HCT116 (cell line): ENCODE measurements at regions not wholly inside any gene's neighbourhood (a gene's known extent, or its start where the extent isn't known, plus 50 kb on each side); places are given as distances from the start of the nearest gene placed in this dataset.

Experiments
- ATAC-seq: fragments of 200-7000 bp; cut with Tn5 transposase; 2 replicates; pipeline ENCODE4 v1.9.1; 2020; ENCODE audit warnings: mild to moderate bottlenecking, moderate library complexity
- BruUV-seq: library from RNA; stranded (reverse); fragments of 400-500 nt; replicated peaks from 2 replicates; lab custom pipeline; 2021; lab: Mats Ljungman, UMichigan
- CTCF ChIA-PET: fragments of 300-600 bp; sonication (Branson Sonifier 250); formaldehyde crosslinking; loops from one replicate; lab custom pipeline; 2021; ENCODE audit warnings: antibody characterized with exemption; lab: Charles Lee
- POLR2A ChIA-PET: fragments of 300-600, 350-600 bp; sonication (Branson Sonifier 250); formaldehyde crosslinking; loops from one replicate; lab custom pipeline; 2021; ENCODE audit warnings: antibody characterized with exemption; lab: Charles Lee
- RAD21 ChIA-PET, 2 experiments: fragments of 300-600 bp; sonication (Branson Sonifier 250); formaldehyde crosslinking; loops; one replicate each; lab custom pipeline; 2023; ENCODE audit warnings: low total read pairs in 2 of 2; ENCODE audit not compliant: uncharacterized antibody in 2 of 2, unreplicated experiment in 2 of 2, low non-redundant PET in 1 of 2; lab: Charles Lee
- DNase-seq: peaks from one replicate; pipeline ENCODE4 v3.0.0-alpha.2; 2010; ENCODE audit warnings: low read depth, low spot score
- H2AFZ ChIP-seq: fragments of 200-600 bp; shearing (Covaris generic), sonication (generic); 2 replicates; pipeline ENCODE4 v1.6.1; 2017; ENCODE audit warnings: low read depth, mixed run types, mixed read lengths, antibody characterized with exemption, low read length; ENCODE audit not compliant: poor library complexity, severe bottlenecking
- H3K27ac ChIP-seq: 2 replicates; pipeline ENCODE4 v1.5.1; 2012; ENCODE audit warnings: low read depth, low read length
- H3K27me3 ChIP-seq: fragments of 200-600 bp; sonication (generic); 2 replicates; pipeline ENCODE4 v1.6.1; 2016; ENCODE audit warnings: mixed run types, low read length, mixed read lengths; ENCODE audit not compliant: insufficient read depth
- H3K36me3 ChIP-seq, 2 experiments: fragments of 200-500 bp in 1 of 2; fragments of 200-600 bp in 1 of 2; sonication (Bioruptor generic) in 1 of 2; sonication (generic) in 1 of 2; 2 replicates each; pipeline versions ENCODE4 v1.5.1 to v1.6.1; 2014 to 2016; ENCODE audit warnings: low read length in 2 of 2, inconsistent platforms in 1 of 2, mixed read lengths in 1 of 2, mixed run types in 1 of 2; ENCODE audit not compliant: insufficient read depth in 2 of 2, control insufficient read depth in 1 of 2
- H3K4me1 ChIP-seq, 2 experiments: fragments of 200-600 bp in 1 of 2; sonication (generic) in 1 of 2; 2 replicates each; pipeline versions ENCODE4 v1.5.1 to v1.6.1; 2012 to 2017; ENCODE audit warnings: low read length in 2 of 2, inconsistent platforms in 1 of 2, mild to moderate bottlenecking in 1 of 2, mixed read lengths in 1 of 2, mixed run types in 1 of 2, moderate library complexity in 1 of 2; ENCODE audit not compliant: insufficient read depth in 2 of 2, control insufficient read depth in 1 of 2
- H3K4me2 ChIP-seq: fragments of 200-600 bp; sonication (generic); 2 replicates; pipeline ENCODE4 v1.6.1; 2017; ENCODE audit warnings: mixed run types, low read length, mixed read lengths
- H3K4me3 ChIP-seq, 2 experiments: fragments of 200-600 bp in 1 of 2; sonication (generic) in 1 of 2; replicated peaks in 1 of 2; 2 replicates each; pipeline ENCODE4 v1.5.1; 2011 to 2016; ENCODE audit warnings: low read length in 2 of 2, control low read depth in 1 of 2, low read depth in 1 of 2, mild to moderate bottlenecking in 1 of 2, mixed read lengths in 1 of 2, mixed run types in 1 of 2
- H3K79me2 ChIP-seq: fragments of 200-600 bp; sonication (generic); 2 replicates; pipeline ENCODE4 v1.6.1; 2017; ENCODE audit warnings: mild to moderate bottlenecking, mixed run types, low read length, moderate library complexity, mixed read lengths; ENCODE audit not compliant: insufficient read depth
- H3K9ac ChIP-seq: fragments of 200-600 bp; sonication (generic); 2 replicates; pipeline ENCODE4 v1.6.1; 2016; ENCODE audit warnings: low read length, mixed read lengths
- H3K9me2 ChIP-seq: fragments of 200-600 bp; sonication (generic), shearing (Covaris generic); 2 replicates; pipeline ENCODE4 v1.6.1; 2017; ENCODE audit warnings: mixed run types, mild to moderate bottlenecking, moderate library complexity; ENCODE audit not compliant: insufficient read depth
- H3K9me3 ChIP-seq, 2 experiments: fragments of 200-500 bp in 1 of 2; fragments of 200-600 bp in 1 of 2; sonication (Bioruptor generic) in 1 of 2; sonication (generic) in 1 of 2; 2 replicates each; pipeline ENCODE4 v1.6.1; 2014 to 2017; ENCODE audit warnings: low read length in 2 of 2, mixed read lengths in 2 of 2, inconsistent platforms in 1 of 2, low read depth in 1 of 2, mild to moderate bottlenecking in 1 of 2, mixed run types in 1 of 2, moderate library complexity in 1 of 2; ENCODE audit not compliant: control insufficient read depth in 1 of 2, insufficient read depth in 1 of 2
- H4K20me1 ChIP-seq: fragments of 200-600 bp; sonication (generic), shearing (Covaris generic); 2 replicates; pipeline ENCODE4 v1.6.1; 2017; ENCODE audit warnings: mixed run types, mild to moderate bottlenecking, moderate library complexity; ENCODE audit not compliant: insufficient read depth
- ATF3 ChIP-seq: IDR thresholded peaks from 2 replicates; pipeline ENCODE4 v1.6.1; 2012
- CBX3 ChIP-seq: IDR thresholded peaks from 2 replicates; pipeline ENCODE4 v1.6.1; 2012; ENCODE audit warnings: low read depth
- CTCF ChIP-seq, 3 experiments: fragments of 200-600 bp in 1 of 3; sonication (generic) in 1 of 3; IDR thresholded peaks in 2 of 3; conservative IDR thresholded peaks in 1 of 3; 2 replicates each; pipeline ENCODE4 v1.5.1; 2012 to 2017; ENCODE audit warnings: low read depth in 2 of 3, low read length in 2 of 3, antibody characterized with exemption in 1 of 3, borderline replicate concordance in 1 of 3, control low read depth in 1 of 3, mild to moderate bottlenecking in 1 of 3, mixed read lengths in 1 of 3, mixed run types in 1 of 3, moderate library complexity in 1 of 3; ENCODE audit not compliant: insufficient read depth in 1 of 3
- EGR1 ChIP-seq: IDR thresholded peaks from 2 replicates; pipeline ENCODE4 v1.6.1; 2012; ENCODE audit warnings: low read depth
- ELF1 ChIP-seq: IDR thresholded peaks from 2 replicates; pipeline ENCODE4 v1.6.1; 2012; ENCODE audit warnings: low read depth, borderline replicate concordance
- EZH2 ChIP-seq: fragments of 200-600 bp; sonication (generic); IDR thresholded peaks from 2 replicates; pipeline ENCODE4 v1.6.1; 2017; ENCODE audit warnings: antibody characterized with exemption, mixed run types
- JUND ChIP-seq: IDR thresholded peaks from 2 replicates; pipeline ENCODE4 v1.6.1; 2012
- MAX ChIP-seq: IDR thresholded peaks from 2 replicates; pipeline ENCODE4 v1.6.1; 2012
- POLR2AphosphoS5 ChIP-seq: IDR thresholded peaks from 2 replicates; pipeline ENCODE4 v1.6.1; 2011; ENCODE audit warnings: mild to moderate bottlenecking, low read depth, low read length, moderate library complexity
- RAD21 ChIP-seq: IDR thresholded peaks from 2 replicates; pipeline ENCODE4 v1.6.1; 2012; ENCODE audit warnings: low read depth, mild to moderate bottlenecking
- SP1 ChIP-seq: IDR thresholded peaks from 2 replicates; pipeline ENCODE4 v1.6.1; 2012; ENCODE audit warnings: low read depth
- SRF ChIP-seq: IDR thresholded peaks from 2 replicates; pipeline ENCODE4 v1.6.1; 2012; ENCODE audit warnings: low read depth
- TCF7L2 ChIP-seq: IDR thresholded peaks from 2 replicates; pipeline ENCODE4 v1.7.0; 2011; ENCODE audit warnings: borderline replicate concordance, inconsistent platforms; ENCODE audit not compliant: insufficient read depth, insufficient read length; ENCODE audit errors: extremely low read depth
- YY1 ChIP-seq: IDR thresholded peaks from 2 replicates; pipeline ENCODE4 v1.6.1; 2011; ENCODE audit warnings: low read length, low read depth, moderate library complexity, mild to moderate bottlenecking; ENCODE audit not compliant: insufficient replicate concordance; ENCODE audit errors: extremely low read depth
- ZBTB33 ChIP-seq: IDR thresholded peaks from 2 replicates; pipeline ENCODE4 v1.6.1; 2011; ENCODE audit warnings: mild to moderate bottlenecking, low read length, moderate library complexity; ENCODE audit not compliant: insufficient replicate concordance; ENCODE audit errors: extremely low read depth
- ZFX ChIP-seq: fragments of 450-650 bp; IDR thresholded peaks from 2 replicates; pipeline ENCODE4 v1.6.1; 2017
- ZNF274 ChIP-seq: fragments of 200-500 bp; sonication (Bioruptor generic); IDR thresholded peaks from 2 replicates; pipeline ENCODE4 v1.6.1; 2014; ENCODE audit warnings: mild to moderate bottlenecking, low read depth, low read length, inconsistent platforms
- intact Hi-C: fragments of 100-400 bp; cut with micrococcal nuclease; formaldehyde crosslinking; loops from 2 replicates; pipeline ENCODE4 v1.10.0; 2022

GRCh38 chr9:13750639-13751038, 471.1 kb upstream of the MPDZ start:
- ATAC-seq (no peak), DNase-seq (no peak)
- H3K79me2 ChIP-seq, result no peaks in the 10 kb centered on the region
- H3K4me3 ChIP-seq, result no peak overlapping the region
- no peaks in the 10 kb centered on the region for H3K9me2 ChIP-seq
- H3K27ac ChIP-seq, result no peak overlapping the region
- RAD21 ChIA-PET, result no interaction called here
- no peaks in the 10 kb centered on the region for H3K36me3 ChIP-seq
- no peak overlapping the region for H2AFZ ChIP-seq
- H3K4me2 ChIP-seq, result no peak overlapping the region
- intact Hi-C loops, result loop anchor here (10.0 kb wide), 1 partner anchor 64 kb away; no protein-coding TSS in a partner anchor
- H3K9me3 ChIP-seq, result no peaks in the 10 kb centered on the region; a peak in 1 of 4 replicates
- TF ChIP-seq ELF1 (no peak), CTCF (IDR thresholded peaks at IDR 0.05 in 2 of 3, conservative IDR thresholded peaks at IDR 0.05 in 1 of 3; ENCODE audit: borderline replicate concordance in 1 of 3, insufficient read depth in 1 of 3, low read depth in 2 of 3, low read length in 2 of 3) (no peak), SRF (no peak), RAD21 (no peak), EGR1 (no peak), JUND (no peak), CBX3 (no peak), MAX (no peak), TCF7L2 (no peak), EZH2 (no peak), ZNF274 (no peak), SP1 (no peak), POLR2AphosphoS5 (no peak), ATF3 (no peak), ZBTB33 (no peak), YY1 (no peak), ZFX (no peak)
- H3K9ac ChIP-seq, result no peak overlapping the region
- no peaks in the 10 kb centered on the region for H3K4me1 ChIP-seq
- no TSS peak for BruUV-seq
- CTCF ChIA-PET, result no interaction called here
- H3K27me3 ChIP-seq, result no peaks in the 10 kb centered on the region
- POLR2A ChIA-PET, result no interaction called here
- no peaks in the 10 kb centered on the region for H4K20me1 ChIP-seq
